ENCODE measurements at regions not wholly inside any gene's neighbourhood (a gene's known extent, or its start where the extent isn't known, plus 50 kb on each side); places are given as distances from the start of the nearest gene placed in this dataset.

- DNase-seq: no peak
Observed at GRCh38 chr9:87211669-87212068, 264.4 kb upstream of the GAS1 start.

- no peak for DNase-seq
Observed at GRCh38 chr9:87212605-87213021, 265.3 kb upstream of the GAS1 start.

- DNase-seq: no peak
Observed at GRCh38 chr9:87213948-87214347, 266.6 kb upstream of the GAS1 start.

GRCh38 chr9:87214991-87215390 lies 267.7 kb upstream of the GAS1 start:
- no peak for DNase-seq

GRCh38 chr9:87216036-87216435 lies 268.7 kb upstream of the GAS1 start:
- no peak for DNase-seq

- no peak for DNase-seq
Observed at GRCh38 chr9:87216897-87217455, 269.7 kb upstream of the GAS1 start.

GRCh38 chr9:87223392-87224246 lies 274.0 kb upstream of the DAPK1 start:
- DNase-seq: no peak

GRCh38 chr9:87226896-87227295 lies 270.8 kb upstream of the DAPK1 start:
- no peak for DNase-seq

GRCh38 chr9:87227456-87227855 lies 270.2 kb upstream of the DAPK1 start:
- DNase-seq: no peak

GRCh38 chr9:87229108-87229507 lies 268.6 kb upstream of the DAPK1 start:
- DNase-seq: no peak

GRCh38 chr9:87233431-87233830 lies 264.2 kb upstream of the DAPK1 start:
- no peak for DNase-seq

- no peak for DNase-seq
Observed at GRCh38 chr9:87233899-87234455, 263.7 kb upstream of the DAPK1 start.

- DNase-seq: no peak
Observed at GRCh38 chr9:87234854-87235253, 262.8 kb upstream of the DAPK1 start.

- no peak for DNase-seq
Observed at GRCh38 chr9:87236546-87236945, 261.1 kb upstream of the DAPK1 start.

GRCh38 chr9:87237336-87237735 lies 260.3 kb upstream of the DAPK1 start:
- DNase-seq: no peak

GRCh38 chr9:87238545-87238944 lies 259.1 kb upstream of the DAPK1 start:
- no peak for DNase-seq

GRCh38 chr9:87239312-87239711 lies 258.4 kb upstream of the DAPK1 start:
- DNase-seq: no peak

- no peak for DNase-seq
Observed at GRCh38 chr9:87243602-87244001, 254.1 kb upstream of the DAPK1 start.

GRCh38 chr9:87245271-87245670 lies 252.4 kb upstream of the DAPK1 start:
- no peak for DNase-seq

GRCh38 chr9:87247097-87247496 lies 250.6 kb upstream of the DAPK1 start:
- no peak for DNase-seq

- no peak for DNase-seq
Observed at GRCh38 chr9:87249029-87249428, 248.6 kb upstream of the DAPK1 start.

- DNase-seq: no peak
Observed at GRCh38 chr9:87250205-87250604, 247.5 kb upstream of the DAPK1 start.

- DNase-seq: no peak
Observed at GRCh38 chr9:87255431-87256155, 242.1 kb upstream of the DAPK1 start.

- no peak for DNase-seq
Observed at GRCh38 chr9:87256973-87257372, 240.7 kb upstream of the DAPK1 start.
